ENCODE measurements at regions not wholly inside any gene's neighbourhood (a gene's known extent, or its start where the extent isn't known, plus 50 kb on each side); places are given as distances from the start of the nearest gene placed in this dataset.

GRCh38 chr3:99485286-99485685 lies 153.1 kb upstream of the COL8A1 start:
- TF ChIP-seq CTCF (IDR thresholded peaks at IDR 0.05) (no peak), POLR2AphosphoS5 (IDR thresholded peaks at IDR 0.05) (no peak)
